GM12878 (cell line): ENCODE measurements at regions not wholly inside any gene's neighbourhood (a gene's known extent, or its start where the extent isn't known, plus 50 kb on each side); places are given as distances from the start of the nearest gene placed in this dataset.

Source experiments
- CUX1 ChIP-seq: IDR thresholded peaks from 2 replicates; pipeline ENCODE4 v1.6.1; 2012; ENCODE audit warnings: improper control_type of control experiment, low read depth, low read length; ENCODE audit not compliant: insufficient replicate concordance
- EGR1 ChIP-seq, 2 experiments: IDR thresholded peaks; 1 replicate in 1 of 2; 2 replicates in 1 of 2; pipeline ENCODE4 v1.6.1; 2011 to 2012; ENCODE audit warnings: low read depth in 2 of 2, low read length in 2 of 2, borderline replicate concordance in 1 of 2, mild to moderate bottlenecking in 1 of 2, moderate library complexity in 1 of 2
- HCFC1 ChIP-seq: fragments of 150-350 bp; IDR thresholded peaks from 2 replicates; pipeline ENCODE4 v1.6.1; 2014; ENCODE audit warnings: low read length
- KLF5 ChIP-seq: fragments of 450-650 bp; IDR thresholded peaks from 2 replicates; pipeline ENCODE4 v1.6.1; 2014; ENCODE audit warnings: mild to moderate bottlenecking; ENCODE audit not compliant: partially characterized antibody
- SIN3A ChIP-seq: IDR thresholded peaks from 2 replicates; pipeline ENCODE4 v1.6.1; 2012; ENCODE audit warnings: low read depth, low read length, improper control_type of control experiment
- YY1 ChIP-seq: IDR thresholded peaks from 2 replicates; pipeline ENCODE4 v1.6.1; 2011; ENCODE audit warnings: low read depth, mild to moderate bottlenecking, low read length
- TF ChIP-seq, protein P1 (sequence below), 3 experiments: IDR thresholded peaks in 2 of 3; conservative IDR thresholded peaks in 1 of 3; 2 replicates each; pipeline ENCODE4 v1.5.1; 2011; ENCODE audit warnings: low read depth in 3 of 3, low read length in 3 of 3, mild to moderate bottlenecking in 3 of 3, control low read depth in 2 of 3, moderate library complexity in 2 of 3, inconsistent platforms in 1 of 3, mixed read lengths in 1 of 3; ENCODE audit not compliant: control insufficient read depth in 2 of 3, insufficient read depth in 1 of 3; ENCODE audit errors: extremely low read depth in 1 of 3

- no peak for TF ChIP-seq EGR1 (IDR thresholded peaks at IDR 0.05; ENCODE audit: borderline replicate concordance in 1 of 2, low read depth in 2 of 2, low read length in 2 of 2)
- TF ChIP-seq SIN3A = no peak
- TF ChIP-seq, protein P1, sequence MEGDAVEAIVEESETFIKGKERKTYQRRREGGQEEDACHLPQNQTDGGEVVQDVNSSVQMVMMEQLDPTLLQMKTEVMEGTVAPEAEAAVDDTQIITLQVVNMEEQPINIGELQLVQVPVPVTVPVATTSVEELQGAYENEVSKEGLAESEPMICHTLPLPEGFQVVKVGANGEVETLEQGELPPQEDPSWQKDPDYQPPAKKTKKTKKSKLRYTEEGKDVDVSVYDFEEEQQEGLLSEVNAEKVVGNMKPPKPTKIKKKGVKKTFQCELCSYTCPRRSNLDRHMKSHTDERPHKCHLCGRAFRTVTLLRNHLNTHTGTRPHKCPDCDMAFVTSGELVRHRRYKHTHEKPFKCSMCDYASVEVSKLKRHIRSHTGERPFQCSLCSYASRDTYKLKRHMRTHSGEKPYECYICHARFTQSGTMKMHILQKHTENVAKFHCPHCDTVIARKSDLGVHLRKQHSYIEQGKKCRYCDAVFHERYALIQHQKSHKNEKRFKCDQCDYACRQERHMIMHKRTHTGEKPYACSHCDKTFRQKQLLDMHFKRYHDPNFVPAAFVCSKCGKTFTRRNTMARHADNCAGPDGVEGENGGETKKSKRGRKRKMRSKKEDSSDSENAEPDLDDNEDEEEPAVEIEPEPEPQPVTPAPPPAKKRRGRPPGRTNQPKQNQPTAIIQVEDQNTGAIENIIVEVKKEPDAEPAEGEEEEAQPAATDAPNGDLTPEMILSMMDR (IDR thresholded peaks at IDR 0.05 in 2 of 3, conservative IDR thresholded peaks at IDR 0.05 in 1 of 3; ENCODE audit: control insufficient read depth in 2 of 3, extremely low read depth in 1 of 3, insufficient read depth in 1 of 3, low read depth in 3 of 3, low read length in 3 of 3) = no peak
- no peak for TF ChIP-seq YY1
- no peak for TF ChIP-seq KLF5
- TF ChIP-seq HCFC1 = no peak
- no peak for TF ChIP-seq CUX1
These were observed 74.8 kb upstream of the PACRGL start for GRCh38 chr4:20625426-20625825.
